ENCODE measurements at regions not wholly inside any gene's neighbourhood (a gene's known extent, or its start where the extent isn't known, plus 50 kb on each side); places are given as distances from the start of the nearest gene placed in this dataset.
"Not testable (repeated sequence)": the region's sequence is repeated elsewhere in the genome, so short reads cannot be mapped to it uniquely, and the experiment has no call there.

DNA sequence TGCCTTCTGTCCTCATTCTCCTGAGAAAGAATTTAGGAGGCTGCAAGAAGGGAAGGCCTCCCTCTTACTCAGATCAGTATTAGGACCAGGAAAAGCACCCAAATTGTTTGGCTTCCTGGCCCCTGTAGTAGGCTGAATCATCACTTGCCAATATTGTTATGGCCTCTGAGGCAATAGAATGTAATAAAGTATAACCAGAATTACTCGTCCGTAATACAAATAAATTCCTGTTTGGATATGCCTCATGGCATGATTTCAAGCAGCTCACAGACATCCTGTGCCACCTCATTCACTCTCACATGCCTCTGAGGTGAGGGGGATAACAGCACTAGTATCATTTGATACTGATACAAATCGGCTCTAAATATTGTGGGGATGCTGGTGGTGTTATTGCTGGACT is 427.3 kb downstream of the ISL1 start:
- no peak for TF ChIP-seq ISL1 (CRISPR knock-in tag; IDR thresholded peaks at IDR 0.05)
- no peak for TF ChIP-seq ARNTL (CRISPR knock-in tag; IDR thresholded peaks at IDR 0.05; ENCODE audit: borderline replicate concordance, low read depth)
- no peak for TF ChIP-seq ZFP3 (CRISPR knock-in tag; IDR thresholded peaks at IDR 0.05)
- TF ChIP-seq, protein P1, sequence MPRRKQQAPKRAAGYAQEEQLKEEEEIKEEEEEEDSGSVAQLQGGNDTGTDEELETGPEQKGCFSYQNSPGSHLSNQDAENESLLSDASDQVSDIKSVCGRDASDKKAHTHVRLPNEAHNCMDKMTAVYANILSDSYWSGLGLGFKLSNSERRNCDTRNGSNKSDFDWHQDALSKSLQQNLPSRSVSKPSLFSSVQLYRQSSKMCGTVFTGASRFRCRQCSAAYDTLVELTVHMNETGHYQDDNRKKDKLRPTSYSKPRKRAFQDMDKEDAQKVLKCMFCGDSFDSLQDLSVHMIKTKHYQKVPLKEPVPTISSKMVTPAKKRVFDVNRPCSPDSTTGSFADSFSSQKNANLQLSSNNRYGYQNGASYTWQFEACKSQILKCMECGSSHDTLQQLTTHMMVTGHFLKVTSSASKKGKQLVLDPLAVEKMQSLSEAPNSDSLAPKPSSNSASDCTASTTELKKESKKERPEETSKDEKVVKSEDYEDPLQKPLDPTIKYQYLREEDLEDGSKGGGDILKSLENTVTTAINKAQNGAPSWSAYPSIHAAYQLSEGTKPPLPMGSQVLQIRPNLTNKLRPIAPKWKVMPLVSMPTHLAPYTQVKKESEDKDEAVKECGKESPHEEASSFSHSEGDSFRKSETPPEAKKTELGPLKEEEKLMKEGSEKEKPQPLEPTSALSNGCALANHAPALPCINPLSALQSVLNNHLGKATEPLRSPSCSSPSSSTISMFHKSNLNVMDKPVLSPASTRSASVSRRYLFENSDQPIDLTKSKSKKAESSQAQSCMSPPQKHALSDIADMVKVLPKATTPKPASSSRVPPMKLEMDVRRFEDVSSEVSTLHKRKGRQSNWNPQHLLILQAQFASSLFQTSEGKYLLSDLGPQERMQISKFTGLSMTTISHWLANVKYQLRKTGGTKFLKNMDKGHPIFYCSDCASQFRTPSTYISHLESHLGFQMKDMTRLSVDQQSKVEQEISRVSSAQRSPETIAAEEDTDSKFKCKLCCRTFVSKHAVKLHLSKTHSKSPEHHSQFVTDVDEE (CRISPR knock-in tag; IDR thresholded peaks at IDR 0.05): no peak
- no peak for TF ChIP-seq GLIS3 (CRISPR knock-in tag; IDR thresholded peaks at IDR 0.05)
- no peak for TF ChIP-seq ZC3H10 (CRISPR knock-in tag; IDR thresholded peaks at IDR 0.05)
- TF ChIP-seq ESRRG (CRISPR knock-in tag; IDR thresholded peaks at IDR 0.05): no peak
- TF ChIP-seq, protein P2, sequence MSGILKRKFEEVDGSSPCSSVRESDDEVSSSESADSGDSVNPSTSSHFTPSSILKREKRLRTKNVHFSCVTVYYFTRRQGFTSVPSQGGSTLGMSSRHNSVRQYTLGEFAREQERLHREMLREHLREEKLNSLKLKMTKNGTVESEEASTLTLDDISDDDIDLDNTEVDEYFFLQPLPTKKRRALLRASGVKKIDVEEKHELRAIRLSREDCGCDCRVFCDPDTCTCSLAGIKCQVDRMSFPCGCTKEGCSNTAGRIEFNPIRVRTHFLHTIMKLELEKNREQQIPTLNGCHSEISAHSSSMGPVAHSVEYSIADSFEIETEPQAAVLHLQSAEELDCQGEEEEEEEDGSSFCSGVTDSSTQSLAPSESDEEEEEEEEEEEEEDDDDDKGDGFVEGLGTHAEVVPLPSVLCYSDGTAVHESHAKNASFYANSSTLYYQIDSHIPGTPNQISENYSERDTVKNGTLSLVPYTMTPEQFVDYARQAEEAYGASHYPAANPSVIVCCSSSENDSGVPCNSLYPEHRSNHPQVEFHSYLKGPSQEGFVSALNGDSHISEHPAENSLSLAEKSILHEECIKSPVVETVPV (CRISPR knock-in tag; IDR thresholded peaks at IDR 0.05): no peak
- TF ChIP-seq CSDC2 (CRISPR knock-in tag; IDR thresholded peaks at IDR 0.05): no peak
- TF ChIP-seq ZNF8 (CRISPR knock-in tag; IDR thresholded peaks at IDR 0.05): no peak
- no peak for TF ChIP-seq RARB (CRISPR knock-in tag; IDR thresholded peaks at IDR 0.05)
- TF ChIP-seq TOX (CRISPR knock-in tag; IDR thresholded peaks at IDR 0.05; ENCODE audit: borderline replicate concordance): no peak
- TF ChIP-seq, protein P3, sequence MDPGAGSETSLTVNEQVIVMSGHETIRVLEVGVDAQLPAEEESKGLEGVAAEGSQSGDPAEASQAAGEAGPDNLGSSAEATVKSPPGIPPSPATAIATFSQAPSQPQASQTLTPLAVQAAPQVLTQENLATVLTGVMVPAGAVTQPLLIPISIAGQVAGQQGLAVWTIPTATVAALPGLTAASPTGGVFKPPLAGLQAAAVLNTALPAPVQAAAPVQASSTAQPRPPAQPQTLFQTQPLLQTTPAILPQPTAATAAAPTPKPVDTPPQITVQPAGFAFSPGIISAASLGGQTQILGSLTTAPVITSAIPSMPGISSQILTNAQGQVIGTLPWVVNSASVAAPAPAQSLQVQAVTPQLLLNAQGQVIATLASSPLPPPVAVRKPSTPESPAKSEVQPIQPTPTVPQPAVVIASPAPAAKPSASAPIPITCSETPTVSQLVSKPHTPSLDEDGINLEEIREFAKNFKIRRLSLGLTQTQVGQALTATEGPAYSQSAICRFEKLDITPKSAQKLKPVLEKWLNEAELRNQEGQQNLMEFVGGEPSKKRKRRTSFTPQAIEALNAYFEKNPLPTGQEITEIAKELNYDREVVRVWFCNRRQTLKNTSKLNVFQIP (CRISPR knock-in tag; IDR thresholded peaks at IDR 0.05; ENCODE audit: borderline replicate concordance, low read depth): no peak
- TF ChIP-seq ZNF70 (CRISPR knock-in tag; IDR thresholded peaks at IDR 0.05): no peak
- no peak for TF ChIP-seq OSR1 (CRISPR knock-in tag; IDR thresholded peaks at IDR 0.05)
- TF ChIP-seq ZNF565 (CRISPR knock-in tag; conservative IDR thresholded peaks at IDR 0.05; ENCODE audit: low read depth): no peak
- no peak for TF ChIP-seq TCF4 (CRISPR knock-in tag; IDR thresholded peaks at IDR 0.05; ENCODE audit: borderline replicate concordance)
- ATAC-seq: peak; percentile 51

DNA sequence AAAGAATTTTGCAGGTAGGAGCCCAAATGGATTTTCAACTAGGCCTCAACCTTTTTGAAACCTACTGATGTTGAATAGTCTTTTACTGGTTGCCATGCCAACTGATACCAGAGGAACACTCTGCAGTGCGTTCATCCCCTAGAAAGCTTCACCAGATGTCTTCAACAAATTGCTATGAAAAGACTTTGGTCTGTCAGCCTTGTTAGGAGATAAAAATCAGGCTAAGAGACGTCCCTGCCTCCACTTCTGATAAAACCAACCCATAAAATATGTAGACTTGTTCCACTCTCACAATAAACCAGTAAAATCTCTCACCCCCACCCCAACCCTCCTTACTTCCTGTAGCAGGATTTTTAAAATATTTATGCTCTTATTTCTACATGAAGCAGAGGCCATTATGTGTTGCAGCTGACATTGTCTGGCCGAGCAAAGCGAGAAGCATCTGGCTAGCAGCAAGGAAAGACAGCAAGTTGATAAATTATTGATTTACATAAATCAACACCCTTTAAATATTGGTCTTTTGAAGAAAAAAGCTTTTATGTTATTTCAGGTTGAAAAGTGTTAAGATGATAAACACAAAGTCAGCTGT is 428.7 kb downstream of the ISL1 start:
- TF ChIP-seq ISL1 (CRISPR knock-in tag; IDR thresholded peaks at IDR 0.05) (peak; percentile 38; the same call in 1 of the 2 replicates), ZNF70 (CRISPR knock-in tag; IDR thresholded peaks at IDR 0.05) (no peak), ZNF565 (CRISPR knock-in tag; conservative IDR thresholded peaks at IDR 0.05; ENCODE audit: low read depth) (no peak), TCF4 (CRISPR knock-in tag; IDR thresholded peaks at IDR 0.05; ENCODE audit: borderline replicate concordance) (peak; percentile 74; the same call in 1 of the 2 replicates), SNAI2 (CRISPR knock-in tag; IDR thresholded peaks at IDR 0.05) (no peak)
- TF ChIP-seq, protein P1 (CRISPR knock-in tag; IDR thresholded peaks at IDR 0.05): peak; percentile 86

DNA sequence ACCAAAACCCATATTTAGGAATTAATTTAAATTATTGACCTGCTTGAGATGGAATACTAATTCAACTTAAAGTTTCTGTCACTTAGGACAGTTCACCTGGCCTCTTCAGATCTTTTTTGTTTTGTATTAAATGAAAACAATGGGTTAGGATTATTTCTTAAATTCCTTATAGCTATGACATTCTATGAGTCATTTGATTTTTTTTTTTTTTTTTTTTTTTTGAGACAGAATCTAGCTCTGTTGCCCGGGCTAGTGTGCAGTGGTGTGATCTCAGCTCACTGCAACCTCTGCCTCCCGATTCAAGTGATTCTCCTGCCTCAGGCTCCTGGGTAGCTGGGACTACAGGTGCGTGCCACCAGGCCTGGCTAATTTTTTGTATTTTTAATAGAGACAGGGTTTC is 431.6 kb downstream of the ISL1 start:
- ATAC-seq: not testable (repeated sequence)

More for the DNA sequence above, 428.7 kb downstream of the ISL1 start:
- peak; percentile 69 for ATAC-seq

DNA sequence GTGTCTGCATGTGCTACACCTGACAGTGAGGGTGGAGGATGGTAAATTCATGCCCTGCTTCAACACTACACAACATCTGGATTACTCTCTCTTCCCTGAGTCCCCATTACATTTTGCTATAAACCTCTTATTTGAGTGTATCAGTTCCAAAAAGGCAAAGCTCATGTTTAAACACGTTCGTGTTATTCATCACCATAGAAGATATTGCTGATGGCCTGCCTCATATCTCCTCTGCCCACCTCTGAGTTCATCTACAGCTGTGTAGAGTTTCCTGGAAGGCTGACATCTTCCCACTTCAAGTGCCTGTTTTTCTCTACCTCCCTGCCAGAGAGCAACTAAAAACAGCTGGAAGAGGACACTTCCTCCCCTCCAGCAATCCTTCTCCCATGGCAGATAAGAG is 433.2 kb downstream of the ISL1 start:
- ATAC-seq: no peak
- TF ChIP-seq ISL1 (CRISPR knock-in tag; IDR thresholded peaks at IDR 0.05) (no peak), ZNF8 (CRISPR knock-in tag; IDR thresholded peaks at IDR 0.05) (no peak)
